GM18517 (cell line): ENCODE measurements at regions not wholly inside any gene's neighbourhood (a gene's known extent, or its start where the extent isn't known, plus 50 kb on each side); places are given as distances from the start of the nearest gene placed in this dataset.
"Not testable (repeated sequence)": the region's sequence is repeated elsewhere in the genome, so short reads cannot be mapped to it uniquely, and the experiment has no call there.

Experiments
- ATAC-seq: cut with Tn5 transposase; IDR thresholded peaks from one replicate; pipeline ENCODE4 v1.9.1; 2021; ENCODE audit warnings: mild to moderate bottlenecking, moderate library complexity; ENCODE audit not compliant: unreplicated experiment

- no peak for ATAC-seq
These were observed 149.7 kb upstream of the TMEM170B start for GRCh38 chr6:11387707-11388430.

GRCh38 chr6:11386726-11387125 is 150.8 kb upstream of the TMEM170B start:
- no peak for ATAC-seq

GRCh38 chr6:11386323-11386722 is 151.2 kb upstream of the TMEM170B start:
- ATAC-seq = peak; percentile 78

GRCh38 chr6:11384531-11385309 is 152.3 kb upstream of the NEDD9 start:
- ATAC-seq = no peak

- peak; percentile 86 for ATAC-seq
These were observed 149.5 kb upstream of the NEDD9 start for GRCh38 chr6:11381801-11382513.

GRCh38 chr6:11380969-11381744 is 148.7 kb upstream of the NEDD9 start:
- ATAC-seq = no peak

GRCh38 chr6:11380549-11380948 is 148.1 kb upstream of the NEDD9 start:
- ATAC-seq = no peak

GRCh38 chr6:11379805-11380204 is 147.3 kb upstream of the NEDD9 start:
- no peak for ATAC-seq

- ATAC-seq = no peak
These were observed 146.2 kb upstream of the NEDD9 start for GRCh38 chr6:11378639-11379038.

- ATAC-seq = peak; percentile 95
These were observed 141.9 kb upstream of the NEDD9 start for GRCh38 chr6:11374036-11375010.

GRCh38 chr6:11373208-11373607 is 140.7 kb upstream of the NEDD9 start:
- no peak for ATAC-seq

- not testable (repeated sequence) for ATAC-seq
These were observed 139.8 kb upstream of the NEDD9 start for GRCh38 chr6:11372186-11372790.

- ATAC-seq = no peak
These were observed 137.9 kb upstream of the NEDD9 start for GRCh38 chr6:11370191-11371018.

- no peak for ATAC-seq
These were observed 136.3 kb upstream of the NEDD9 start for GRCh38 chr6:11368760-11369159.

- ATAC-seq = no peak
These were observed 135.8 kb upstream of the NEDD9 start for GRCh38 chr6:11368264-11368663.

GRCh38 chr6:11367638-11368199 is 135.3 kb upstream of the NEDD9 start:
- ATAC-seq = no peak

GRCh38 chr6:11366934-11367637 is 134.6 kb upstream of the NEDD9 start:
- ATAC-seq = no peak
